ENCODE measurements at regions not wholly inside any gene's neighbourhood (a gene's known extent, or its start where the extent isn't known, plus 50 kb on each side); places are given as distances from the start of the nearest gene placed in this dataset.

- TF ChIP-seq ZNF532 (CRISPR knock-in tag; IDR thresholded peaks at IDR 0.05; ENCODE audit: borderline replicate concordance) = no peak
- TF ChIP-seq, protein P1, sequence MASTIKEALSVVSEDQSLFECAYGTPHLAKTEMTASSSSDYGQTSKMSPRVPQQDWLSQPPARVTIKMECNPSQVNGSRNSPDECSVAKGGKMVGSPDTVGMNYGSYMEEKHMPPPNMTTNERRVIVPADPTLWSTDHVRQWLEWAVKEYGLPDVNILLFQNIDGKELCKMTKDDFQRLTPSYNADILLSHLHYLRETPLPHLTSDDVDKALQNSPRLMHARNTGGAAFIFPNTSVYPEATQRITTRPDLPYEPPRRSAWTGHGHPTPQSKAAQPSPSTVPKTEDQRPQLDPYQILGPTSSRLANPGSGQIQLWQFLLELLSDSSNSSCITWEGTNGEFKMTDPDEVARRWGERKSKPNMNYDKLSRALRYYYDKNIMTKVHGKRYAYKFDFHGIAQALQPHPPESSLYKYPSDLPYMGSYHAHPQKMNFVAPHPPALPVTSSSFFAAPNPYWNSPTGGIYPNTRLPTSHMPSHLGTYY (CRISPR knock-in tag; IDR thresholded peaks at IDR 0.05) = no peak
- TF ChIP-seq, protein P2, sequence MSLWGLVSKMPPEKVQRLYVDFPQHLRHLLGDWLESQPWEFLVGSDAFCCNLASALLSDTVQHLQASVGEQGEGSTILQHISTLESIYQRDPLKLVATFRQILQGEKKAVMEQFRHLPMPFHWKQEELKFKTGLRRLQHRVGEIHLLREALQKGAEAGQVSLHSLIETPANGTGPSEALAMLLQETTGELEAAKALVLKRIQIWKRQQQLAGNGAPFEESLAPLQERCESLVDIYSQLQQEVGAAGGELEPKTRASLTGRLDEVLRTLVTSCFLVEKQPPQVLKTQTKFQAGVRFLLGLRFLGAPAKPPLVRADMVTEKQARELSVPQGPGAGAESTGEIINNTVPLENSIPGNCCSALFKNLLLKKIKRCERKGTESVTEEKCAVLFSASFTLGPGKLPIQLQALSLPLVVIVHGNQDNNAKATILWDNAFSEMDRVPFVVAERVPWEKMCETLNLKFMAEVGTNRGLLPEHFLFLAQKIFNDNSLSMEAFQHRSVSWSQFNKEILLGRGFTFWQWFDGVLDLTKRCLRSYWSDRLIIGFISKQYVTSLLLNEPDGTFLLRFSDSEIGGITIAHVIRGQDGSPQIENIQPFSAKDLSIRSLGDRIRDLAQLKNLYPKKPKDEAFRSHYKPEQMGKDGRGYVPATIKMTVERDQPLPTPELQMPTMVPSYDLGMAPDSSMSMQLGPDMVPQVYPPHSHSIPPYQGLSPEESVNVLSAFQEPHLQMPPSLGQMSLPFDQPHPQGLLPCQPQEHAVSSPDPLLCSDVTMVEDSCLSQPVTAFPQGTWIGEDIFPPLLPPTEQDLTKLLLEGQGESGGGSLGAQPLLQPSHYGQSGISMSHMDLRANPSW (CRISPR knock-in tag; conservative IDR thresholded peaks at IDR 0.05; ENCODE audit: low read depth) = no peak
- no peak for TF ChIP-seq HMGXB4 (CRISPR knock-in tag; IDR thresholded peaks at IDR 0.05)
- TF ChIP-seq, protein P3, sequence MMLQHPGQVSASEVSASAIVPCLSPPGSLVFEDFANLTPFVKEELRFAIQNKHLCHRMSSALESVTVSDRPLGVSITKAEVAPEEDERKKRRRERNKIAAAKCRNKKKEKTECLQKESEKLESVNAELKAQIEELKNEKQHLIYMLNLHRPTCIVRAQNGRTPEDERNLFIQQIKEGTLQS (CRISPR knock-in tag; conservative IDR thresholded peaks at IDR 0.05) = no peak
- no peak for TF ChIP-seq ETV6 (CRISPR knock-in tag; IDR thresholded peaks at IDR 0.05)
- no peak for TF ChIP-seq RELA (CRISPR knock-in tag; IDR thresholded peaks at IDR 0.05; ENCODE audit: borderline replicate concordance)
- TF ChIP-seq FOXJ3 (CRISPR knock-in tag; IDR thresholded peaks at IDR 0.05; ENCODE audit: borderline replicate concordance) = no peak
- TF ChIP-seq, protein P4, sequence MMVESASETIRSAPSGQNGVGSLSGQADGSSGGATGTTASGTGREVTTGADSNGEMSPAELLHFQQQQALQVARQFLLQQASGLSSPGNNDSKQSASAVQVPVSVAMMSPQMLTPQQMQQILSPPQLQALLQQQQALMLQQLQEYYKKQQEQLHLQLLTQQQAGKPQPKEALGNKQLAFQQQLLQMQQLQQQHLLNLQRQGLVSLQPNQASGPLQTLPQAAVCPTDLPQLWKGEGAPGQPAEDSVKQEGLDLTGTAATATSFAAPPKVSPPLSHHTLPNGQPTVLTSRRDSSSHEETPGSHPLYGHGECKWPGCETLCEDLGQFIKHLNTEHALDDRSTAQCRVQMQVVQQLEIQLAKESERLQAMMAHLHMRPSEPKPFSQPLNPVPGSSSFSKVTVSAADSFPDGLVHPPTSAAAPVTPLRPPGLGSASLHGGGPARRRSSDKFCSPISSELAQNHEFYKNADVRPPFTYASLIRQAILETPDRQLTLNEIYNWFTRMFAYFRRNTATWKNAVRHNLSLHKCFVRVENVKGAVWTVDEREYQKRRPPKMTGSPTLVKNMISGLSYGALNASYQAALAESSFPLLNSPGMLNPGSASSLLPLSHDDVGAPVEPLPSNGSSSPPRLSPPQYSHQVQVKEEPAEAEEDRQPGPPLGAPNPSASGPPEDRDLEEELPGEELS (CRISPR knock-in tag; IDR thresholded peaks at IDR 0.05) = no peak
- TF ChIP-seq IRF2 (CRISPR knock-in tag; IDR thresholded peaks at IDR 0.05; ENCODE audit: borderline replicate concordance, low read depth) = no peak
- no peak for TF ChIP-seq TEAD1 (CRISPR knock-in tag; IDR thresholded peaks at IDR 0.05)
- no peak for TF ChIP-seq ZNF396 (CRISPR knock-in tag; IDR thresholded peaks at IDR 0.05; ENCODE audit: borderline replicate concordance)
Observed at GRCh38 chr20:6641012-6641411, 126.5 kb upstream of the BMP2 start (continued).

- H3K4me1 Mint-ChIP-seq = peaks cover 16% of the 10 kb centered on the region
- ATAC-seq = peak; percentile 89
- peaks cover 3% of the 10 kb centered on the region; the same call in 1 of the 2 replicates for H3K36me3 Mint-ChIP-seq
- peaks cover 13% of the 10 kb centered on the region for H3K9me3 Mint-ChIP-seq
- no peaks in the 10 kb centered on the region for H3K27me3 Mint-ChIP-seq (ENCODE audit: low read depth)
- DNase-seq (ENCODE audit: low spot score) = no peak
- no peak overlapping the region for H3K4me3 Mint-ChIP-seq
- TF ChIP-seq USF2 (CRISPR knock-in tag; IDR thresholded peaks at IDR 0.05) (peak; percentile 54), HMGA2 (CRISPR knock-in tag; IDR thresholded peaks at IDR 0.05) (no peak)
- ChIA-PET POLR2A (no interaction called here), CTCF (interaction anchor here (0.8 to 3.5 kb wide), 13 partner anchors 10 to 649 kb away, joined by 3 to 20 read pairs (median 4); partner anchors contain the start of gene BMP2)
- peak overlapping the region; percentile 26 for H3K27ac Mint-ChIP-seq
Observed at GRCh38 chr20:6637160-6637579, 130.3 kb upstream of the BMP2 start.
